Muscle layer of duodenum (tissue), 2 donors: ENCODE measurements at regions not wholly inside any gene's neighbourhood (a gene's known extent, or its start where the extent isn't known, plus 50 kb on each side); places are given as distances from the start of the nearest gene placed in this dataset.
A peak's percentile ranks its signal among the peaks of the same experiment; 100 is the strongest.

Source experiments
- H3K27ac ChIP-seq: one replicate; pipeline ENCODE4 v1.7.0; 2013; ENCODE audit warnings: mild to moderate bottlenecking, low read length
- H3K27me3 ChIP-seq: one replicate; pipeline ENCODE4 v1.7.0; 2013; ENCODE audit warnings: low read depth, mild to moderate bottlenecking, control low read depth, low read length
- H3K36me3 ChIP-seq, 2 donors: one replicate each; pipeline ENCODE4 v1.7.0; 2013; ENCODE audit warnings: low read length in 2 of 2, control low read depth in 1 of 2, mild to moderate bottlenecking in 1 of 2; ENCODE audit not compliant: insufficient read depth in 2 of 2, control insufficient read depth in 1 of 2
- H3K4me1 ChIP-seq, 2 donors: one replicate each; pipeline ENCODE4 v1.7.0; 2013; ENCODE audit warnings: low read length in 2 of 2, mild to moderate bottlenecking in 2 of 2, control low read depth in 1 of 2, moderate library complexity in 1 of 2; ENCODE audit not compliant: insufficient read depth in 2 of 2, control insufficient read depth in 1 of 2
- H3K4me3 ChIP-seq, 2 donors: one replicate each; pipeline ENCODE4 v1.7.0; 2013; ENCODE audit warnings: low read length in 2 of 2, low read depth in 1 of 2, mild to moderate bottlenecking in 1 of 2
- H3K9me3 ChIP-seq, 2 donors: one replicate each; pipeline ENCODE4 v1.7.0; 2013; ENCODE audit warnings: low read length in 2 of 2, control low read depth in 1 of 2, mild to moderate bottlenecking in 1 of 2; ENCODE audit not compliant: control insufficient read depth in 1 of 2
- donor health status: healthy.

DNA sequence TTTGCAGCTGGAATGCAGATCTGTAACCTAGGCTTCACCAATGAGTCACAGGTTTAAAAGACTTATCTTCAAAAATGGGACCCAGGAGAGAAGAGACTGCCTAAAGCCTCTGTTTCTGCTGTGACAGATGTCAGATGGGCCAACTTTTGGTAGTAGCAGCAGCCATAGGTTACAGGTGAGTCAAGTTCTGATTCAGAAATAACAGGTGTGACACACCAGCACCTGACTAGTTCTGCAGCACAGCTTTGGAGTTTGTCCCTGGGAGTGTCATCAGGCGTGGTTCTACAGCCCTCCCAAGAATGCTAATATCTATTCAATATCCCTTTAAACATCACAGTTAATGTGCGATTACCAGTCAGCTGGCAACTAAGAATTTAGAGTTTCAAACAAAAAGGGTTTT, 121.9 kb upstream of the BTN3A2 start:
- H3K27me3 ChIP-seq: peaks cover 14% of the 10 kb centered on the region
- peak overlapping the region; percentile 53 for H3K27ac ChIP-seq
- no peaks in the 10 kb centered on the region for H3K36me3 ChIP-seq
- H3K4me1 ChIP-seq: peaks cover 0 to 5% of the 10 kb centered on the region in 2 donors
- no peak overlapping the region for H3K4me3 ChIP-seq
- H3K9me3 ChIP-seq: peaks cover 0 to 2% of the 10 kb centered on the region in 2 donors

DNA sequence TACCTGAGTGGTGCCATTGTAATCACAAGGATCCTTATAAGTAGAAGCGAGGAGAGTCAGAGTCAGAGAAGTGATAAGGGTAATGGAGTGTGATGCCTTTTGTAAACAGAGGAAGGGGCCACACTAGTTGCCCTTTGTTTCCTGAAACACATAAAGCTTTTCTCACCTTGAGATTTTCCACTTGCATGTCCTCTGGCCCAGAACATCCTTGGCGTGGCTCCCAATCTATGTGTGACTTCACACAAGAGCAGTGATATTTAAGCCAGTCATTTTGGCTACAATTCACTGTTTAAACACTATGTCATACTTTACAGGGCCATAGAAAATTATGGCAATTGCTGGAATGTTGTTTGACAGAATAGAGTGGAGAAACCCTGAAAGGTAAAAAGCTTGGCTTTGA, 121.2 kb upstream of the BTN3A2 start:
- Histone ChIP-seq H3K27ac (peak overlapping the region; percentile 53), H3K36me3 (no peaks in the 10 kb centered on the region), H3K9me3 (peaks cover 0 to 2% of the 10 kb centered on the region in 2 donors), H3K27me3 (peaks cover 14% of the 10 kb centered on the region), H3K4me1 (peaks cover 0 to 5% of the 10 kb centered on the region in 2 donors), H3K4me3 (no peak overlapping the region)

DNA sequence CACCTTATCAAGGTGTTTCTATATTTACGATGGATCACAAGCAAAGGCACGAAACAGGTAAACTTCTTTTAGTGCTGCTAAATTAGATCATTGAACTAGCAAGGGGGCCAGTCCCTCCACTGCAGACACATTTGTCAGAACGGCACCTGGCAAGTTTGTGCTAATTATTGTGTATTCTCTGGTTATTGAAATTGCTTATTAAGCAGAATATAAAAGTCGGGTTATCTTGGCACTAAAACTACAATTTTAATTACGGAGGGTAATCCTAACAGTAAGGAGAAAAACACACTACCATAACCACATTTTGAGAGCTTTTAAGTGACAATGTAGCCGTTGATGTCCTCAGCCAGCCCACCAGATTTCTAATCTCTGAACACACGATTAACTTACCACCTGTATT, 118.9 kb upstream of the BTN3A2 start:
- Histone ChIP-seq H3K9me3 (peaks cover 0 to 2% of the 10 kb centered on the region in 2 donors), H3K4me1 (peaks cover 0 to 12% of the 10 kb centered on the region in 2 donors), H3K4me3 (no peak overlapping the region), H3K27ac (no peak overlapping the region), H3K36me3 (no peaks in the 10 kb centered on the region), H3K27me3 (peaks cover 20% of the 10 kb centered on the region)

DNA sequence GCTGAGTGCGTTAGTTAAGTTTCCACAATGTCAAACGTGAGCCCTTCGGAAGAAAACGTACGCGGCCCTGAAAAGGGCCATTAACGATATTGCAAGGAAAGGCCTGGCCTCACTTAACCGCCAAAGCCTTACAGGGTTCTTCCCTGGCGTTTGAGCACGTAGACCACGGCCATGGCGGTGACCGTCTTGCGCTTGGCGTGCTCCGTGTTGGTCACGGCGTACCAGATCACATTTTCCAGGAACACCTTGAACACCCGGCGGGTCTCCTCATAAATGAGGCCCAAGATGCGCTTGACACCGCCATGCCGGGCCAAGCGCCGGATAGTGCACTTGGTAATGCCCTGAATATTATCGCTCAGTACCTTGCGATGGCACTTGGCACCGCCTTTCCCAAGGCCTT, 118.4 kb upstream of the BTN3A2 start:
- Histone ChIP-seq H3K4me1 (peaks cover 0 to 13% of the 10 kb centered on the region in 2 donors), H3K27ac (no peak overlapping the region), H3K4me3 (no peak overlapping the region), H3K27me3 (peaks cover 23% of the 10 kb centered on the region), H3K9me3 (peaks cover 0 to 2% of the 10 kb centered on the region in 2 donors), H3K36me3 (no peaks in the 10 kb centered on the region)

DNA sequence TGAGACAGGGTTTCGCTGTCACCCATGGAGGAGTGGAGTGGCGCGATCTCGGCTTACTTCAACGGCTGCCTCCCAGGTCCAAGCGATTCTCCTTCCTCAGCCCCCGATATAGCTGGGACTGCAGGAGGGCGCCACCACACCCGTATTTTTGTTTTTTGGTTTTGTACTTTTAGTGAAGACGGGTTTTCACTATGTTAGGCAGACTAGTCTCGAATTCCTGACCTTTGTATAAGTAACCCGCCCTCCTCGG, 115.4 kb upstream of the BTN3A2 start:
- peaks cover 0 to 17% of the 10 kb centered on the region in 2 donors for H3K4me1 ChIP-seq
- H3K9me3 ChIP-seq: peaks cover 0 to 2% of the 10 kb centered on the region in 2 donors
- peak overlapping the region; percentile 66 to 86 for H3K4me3 ChIP-seq
- H3K27ac ChIP-seq: peak overlapping the region; percentile 90
- peaks cover 27% of the 10 kb centered on the region for H3K27me3 ChIP-seq
- no peaks in the 10 kb centered on the region for H3K36me3 ChIP-seq

DNA sequence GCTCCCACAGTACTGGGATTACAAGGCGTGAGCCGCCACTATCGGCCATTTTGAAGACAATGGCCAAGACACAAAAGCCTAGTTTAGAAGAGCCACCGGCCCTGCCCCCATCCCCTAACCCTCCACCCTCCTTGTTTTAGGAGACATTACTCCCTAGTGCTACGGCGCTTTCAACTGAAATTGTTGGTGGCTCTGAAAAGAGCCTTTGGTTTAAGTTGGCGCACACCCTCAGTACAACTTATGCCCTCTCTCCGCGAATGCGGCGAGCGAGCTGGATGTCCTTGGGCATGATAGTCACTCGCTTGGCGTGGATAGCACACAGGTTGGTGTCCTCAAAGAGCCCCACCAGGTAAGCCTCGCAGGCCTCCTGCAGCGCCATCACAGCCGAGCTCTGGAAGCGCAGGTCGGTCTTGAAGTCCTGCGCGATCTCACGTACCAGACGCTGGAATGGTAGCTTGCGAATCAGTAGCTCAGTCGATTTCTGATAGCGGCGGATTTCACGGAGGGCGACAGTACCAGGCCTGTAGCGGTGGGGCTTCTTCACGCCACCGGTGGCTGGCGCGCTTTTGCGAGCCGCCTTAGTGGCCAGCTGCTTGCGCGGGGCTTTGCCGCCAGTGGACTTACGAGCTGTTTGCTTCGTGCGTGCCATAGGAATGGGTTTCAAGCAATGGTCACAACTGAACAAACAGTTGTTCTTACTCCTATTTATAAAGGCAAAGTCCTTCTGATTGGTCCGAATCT, 114.9 kb upstream of the BTN3A2 start:
- Histone ChIP-seq H3K4me3 (peak overlapping the region; percentile 66 to 86), H3K27ac (peak overlapping the region; percentile 90), H3K36me3 (no peaks in the 10 kb centered on the region), H3K4me1 (peaks cover 0 to 17% of the 10 kb centered on the region in 2 donors), H3K27me3 (peaks cover 27% of the 10 kb centered on the region), H3K9me3 (peaks cover 0 to 2% of the 10 kb centered on the region in 2 donors)

DNA sequence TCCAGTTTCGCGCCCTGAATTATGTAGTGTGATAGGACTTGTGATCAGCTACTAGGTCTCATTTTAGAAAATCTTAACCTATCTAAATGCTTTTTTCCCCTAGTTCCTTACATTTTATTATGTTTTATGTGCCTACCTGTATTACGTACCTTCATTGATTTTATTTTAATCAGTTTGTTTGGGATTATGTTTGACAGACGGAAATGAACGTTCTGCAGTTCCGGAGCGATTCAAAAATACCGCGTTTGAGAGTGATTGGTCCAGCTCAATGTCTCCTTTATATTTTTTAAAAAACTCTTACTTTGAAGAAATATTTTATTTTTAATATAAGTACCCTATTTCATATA, 114.3 kb upstream of the BTN3A2 start:
- Histone ChIP-seq H3K27me3 (peaks cover 27% of the 10 kb centered on the region), H3K4me3 (peak overlapping the region; percentile 66 to 86), H3K9me3 (peaks cover 0 to 2% of the 10 kb centered on the region in 2 donors), H3K4me1 (peaks cover 0 to 17% of the 10 kb centered on the region in 2 donors), H3K27ac (peak overlapping the region; percentile 90), H3K36me3 (no peaks in the 10 kb centered on the region)

DNA sequence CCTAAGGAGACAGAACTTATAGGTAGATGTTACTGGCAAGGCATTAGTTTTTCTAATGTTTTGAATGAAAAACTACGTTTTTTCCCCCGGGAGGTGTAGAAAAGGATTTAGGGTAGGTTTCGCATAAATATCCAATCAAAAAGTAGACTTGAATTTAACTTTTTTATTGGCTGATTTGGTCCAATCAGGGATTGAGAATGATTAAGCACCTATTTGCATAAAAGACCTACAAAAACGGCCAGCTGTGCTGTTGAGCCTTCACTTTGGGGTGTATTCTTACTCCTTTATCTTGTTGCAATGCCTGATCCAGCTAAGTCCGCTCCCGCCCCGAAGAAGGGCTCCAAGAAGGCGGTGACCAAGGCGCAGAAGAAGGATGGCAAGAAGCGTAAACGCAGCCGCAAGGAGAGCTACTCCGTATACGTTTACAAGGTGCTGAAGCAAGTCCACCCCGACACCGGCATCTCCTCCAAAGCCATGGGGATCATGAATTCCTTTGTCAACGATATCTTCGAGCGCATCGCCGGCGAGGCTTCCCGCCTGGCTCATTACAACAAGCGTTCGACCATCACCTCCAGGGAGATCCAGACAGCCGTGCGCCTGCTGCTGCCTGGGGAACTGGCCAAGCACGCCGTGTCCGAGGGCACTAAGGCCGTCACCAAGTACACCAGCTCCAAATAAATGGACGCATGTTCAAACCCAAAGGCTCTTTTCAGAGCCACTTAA, 113.5 kb upstream of the BTN3A2 start:
- Histone ChIP-seq H3K27me3 (peaks cover 27% of the 10 kb centered on the region), H3K4me3 (peak overlapping the region; percentile 66 to 86), H3K36me3 (no peaks in the 10 kb centered on the region), H3K9me3 (peaks cover 0 to 2% of the 10 kb centered on the region in 2 donors), H3K4me1 (peaks cover 0 to 17% of the 10 kb centered on the region in 2 donors), H3K27ac (peak overlapping the region; percentile 87)

DNA sequence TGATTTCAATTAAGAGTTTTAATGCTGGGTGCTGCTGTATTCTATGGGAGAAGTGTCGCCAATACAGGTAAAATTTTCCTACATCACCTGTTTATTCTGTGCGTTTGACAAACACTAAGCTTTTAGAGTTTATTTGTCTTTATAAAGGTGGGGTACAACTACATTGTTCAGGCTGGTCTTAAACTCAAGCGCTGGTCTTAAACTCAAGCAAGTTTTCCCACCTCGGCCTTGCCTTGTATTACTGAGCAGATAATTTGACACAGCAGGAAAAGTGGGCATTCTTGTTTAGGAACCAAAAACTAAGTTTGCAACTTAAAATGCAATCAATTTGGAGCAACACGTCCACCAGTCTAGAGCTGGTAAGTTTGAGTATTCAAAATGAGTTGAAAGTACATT, 112.9 kb upstream of the BTN3A2 start:
- Histone ChIP-seq H3K36me3 (no peaks in the 10 kb centered on the region), H3K9me3 (no peaks in the 10 kb centered on the region), H3K27ac (peak overlapping the region; percentile 87), H3K27me3 (peaks cover 27% of the 10 kb centered on the region), H3K4me3 (peak overlapping the region; percentile 66 to 86), H3K4me1 (peaks cover 0 to 17% of the 10 kb centered on the region in 2 donors)

DNA sequence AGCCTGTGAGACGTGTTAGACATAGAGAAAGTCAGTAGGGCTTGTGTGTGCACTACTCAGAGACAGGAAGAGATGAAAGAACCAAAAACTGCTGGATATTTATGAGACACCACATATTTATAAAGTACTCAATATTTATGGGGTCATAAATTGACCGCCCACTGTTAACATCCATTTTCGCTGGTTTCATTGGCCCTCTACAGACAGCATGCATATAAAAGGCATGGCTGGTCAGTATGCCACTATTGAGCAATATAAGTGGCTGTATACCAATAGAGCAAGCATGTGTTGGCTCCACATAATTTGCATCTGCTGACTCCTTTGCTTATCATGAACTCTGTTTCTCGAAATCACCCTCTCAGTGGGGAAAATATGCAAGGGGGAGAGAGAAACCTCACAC, 110.3 kb upstream of the BTN3A2 start:
- Histone ChIP-seq H3K9me3 (no peaks in the 10 kb centered on the region), H3K4me3 (no peak overlapping the region), H3K36me3 (no peaks in the 10 kb centered on the region), H3K27ac (no peak overlapping the region), H3K27me3 (peaks cover 19% of the 10 kb centered on the region), H3K4me1 (peaks cover 0 to 15% of the 10 kb centered on the region in 2 donors)

DNA sequence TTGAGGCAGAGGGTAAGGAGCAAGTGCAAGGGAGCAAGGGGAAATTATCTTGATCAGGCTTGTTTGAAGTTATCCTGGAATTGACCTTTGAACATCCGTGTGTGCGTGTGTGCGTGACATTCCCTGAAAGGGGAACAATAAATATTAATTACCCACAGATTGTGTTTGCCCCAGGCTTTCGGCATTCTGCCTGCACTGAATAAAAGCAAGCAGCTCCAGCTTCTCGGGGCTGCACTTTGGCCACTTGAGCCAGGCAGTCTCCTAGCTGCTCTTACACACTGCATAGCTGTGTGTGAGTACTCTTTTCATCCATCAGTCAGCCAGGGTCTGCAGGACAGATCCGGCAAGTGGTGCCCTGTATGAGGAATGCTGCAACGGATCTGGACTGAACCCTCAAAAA, 107.7 kb upstream of the BTN3A2 start:
- H3K36me3 ChIP-seq: no peaks in the 10 kb centered on the region
- H3K27me3 ChIP-seq: no peaks in the 10 kb centered on the region

More for the DNA sequence above, 107.7 kb upstream of the BTN3A2 start:
- peak overlapping the region in 1 of 2 donors; percentile 55 for H3K4me3 ChIP-seq
- no peaks in the 10 kb centered on the region for H3K4me1 ChIP-seq
- no peaks in the 10 kb centered on the region for H3K9me3 ChIP-seq
- peak overlapping the region; percentile 60 for H3K27ac ChIP-seq
